Spleen (tissue), 11 donors: ENCODE measurements at regions not wholly inside any gene's neighbourhood (a gene's known extent, or its start where the extent isn't known, plus 50 kb on each side); places are given as distances from the start of the nearest gene placed in this dataset.

Source experiments
- DNase-seq: peaks from one replicate; pipeline ENCODE4 v3.0.0-alpha.2; 2020
- H3K27ac ChIP-seq, 8 donors: fragments of 200-600 bp; sonication (generic) in 7 of 8; 1 replicate in 4 of 8; 2 replicates in 4 of 8; pipeline versions ENCODE4 v1.5.0 to v1.8.0; 2016 to 2021; ENCODE audit warnings: inconsistent platforms in 4 of 8, mild to moderate bottlenecking in 4 of 8, moderate library complexity in 1 of 8
- H3K27me3 ChIP-seq, 7 donors: fragments of 200-600 bp; sonication (generic) in 6 of 7; replicated peaks in 1 of 7; 1 replicate in 4 of 7; 2 replicates in 3 of 7; pipeline versions ENCODE4 v1.5.0 to v1.8.0; 2016 to 2021; ENCODE audit warnings: inconsistent platforms in 3 of 7, mild to moderate bottlenecking in 1 of 7
- H3K36me3 ChIP-seq, 6 donors: fragments of 200-600 bp; sonication (generic) in 5 of 6; 1 replicate in 4 of 6; 2 replicates in 2 of 6; pipeline versions ENCODE4 v1.5.0 to v1.8.0; 2016 to 2021; ENCODE audit warnings: inconsistent platforms in 2 of 6
- H3K4me1 ChIP-seq, 6 donors: fragments of 200-600 bp; sonication (generic) in 5 of 6; 1 replicate in 3 of 6; 2 replicates in 3 of 6; pipeline versions ENCODE4 v1.5.0 to v1.8.0; 2016 to 2021; ENCODE audit warnings: inconsistent platforms in 3 of 6
- H3K4me3 ChIP-seq, 8 donors: fragments of 200-600 bp; sonication (generic) in 7 of 8; 1 replicate in 4 of 8; 2 replicates in 4 of 8; pipeline versions ENCODE4 v1.5.0 to v1.8.0; 2016 to 2021; ENCODE audit warnings: inconsistent platforms in 4 of 8, mild to moderate bottlenecking in 4 of 8, moderate library complexity in 2 of 8
- H3K9me3 ChIP-seq, 8 donors: fragments of 200-600 bp; sonication (generic) in 7 of 8; 1 replicate in 4 of 8; 2 replicates in 4 of 8; pipeline versions ENCODE4 v1.5.0 to v1.8.0; 2016 to 2021; ENCODE audit warnings: inconsistent platforms in 4 of 8
- POLR2A ChIP-seq, 3 donors: fragments of 450-650 bp; IDR thresholded peaks; one replicate each; pipeline ENCODE4 v1.5.1; 2017; ENCODE audit warnings: antibody characterized with exemption in 3 of 3, mild to moderate bottlenecking in 1 of 3
- POLR2AphosphoS5 ChIP-seq, 3 donors: sonication (generic); formaldehyde crosslinking; IDR thresholded peaks; one replicate each; pipeline ENCODE4 v1.5.1; 2017; ENCODE audit warnings: antibody characterized with exemption in 3 of 3
- WGBS, 5 donors: extraction: QIAGEN DNeasy Blood & Tissue Kit in 3 of 5; methylation state at CpG; one replicate each; pipeline versions ENCODE4 v1.1.5 to v1.1.7; 2013 to 2018; 5-methylcytosine and 5-hydroxymethylcytosine counted together
- intact Hi-C: fragments of 100-400 bp; cut with DNase I; formaldehyde crosslinking; loops from one replicate; pipeline ENCODE4 v1.15.0; 2023; ENCODE audit warnings: low total_unique reads
- TF ChIP-seq, protein P1 (sequence below), 11 experiments: fragments of 200-600 bp in 7 of 11; fragments of 450-650 bp in 4 of 11; sonication (generic) in 4 of 11; IDR thresholded peaks in 8 of 11; conservative IDR thresholded peaks in 3 of 11; 1 replicate in 7 of 11; 2 replicates in 4 of 11; pipeline versions ENCODE4 v1.4.0 to v1.8.0; 2016 to 2021; ENCODE audit warnings: antibody characterized with exemption in 11 of 11, inconsistent platforms in 4 of 11, mild to moderate bottlenecking in 1 of 11
- donor health status: healthy with polysubstance abuse.
- donor health status: DM: no; HTN: no; CAD: no; lungs with moderate emphysema.
- donor health status: DM: no; HTN: no; CAD: no.
- donor health status: Bipolar disorder and iron deficiency.
- donor health status: healthy.
- donor health status: DM: no; HTN: no; CAD: no.
- donor health status: DM: yes; HTN: yes; CAD: no.

DNA sequence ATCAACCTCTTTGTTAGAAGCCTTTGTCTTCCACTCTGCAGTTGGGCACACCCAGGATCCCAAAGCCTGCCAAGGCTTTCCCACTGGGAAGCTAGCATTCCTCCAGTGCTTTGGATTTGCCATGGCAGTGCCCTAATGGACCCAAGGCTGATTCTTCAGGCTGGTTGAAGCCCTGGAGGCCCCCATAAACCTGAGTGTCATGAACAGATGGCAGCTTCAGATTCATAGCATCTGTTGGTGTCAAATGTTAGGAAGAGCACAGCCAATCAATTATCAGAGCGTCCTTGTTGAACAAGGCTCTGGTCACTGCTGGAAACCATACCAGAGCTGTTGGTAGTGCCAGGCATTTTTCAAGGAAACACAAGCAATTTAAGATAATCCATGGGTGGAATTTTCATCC lies 241.1 kb upstream of the KLF4 start:
- DNase-seq = no peak
- Histone ChIP-seq H3K36me3 (no peaks in the 10 kb centered on the region), H3K4me3 (no peak overlapping the region), H3K9me3 (no peaks in the 10 kb centered on the region), H3K27ac (no peak overlapping the region), H3K27me3 (no peaks in the 10 kb centered on the region), H3K4me1 (peaks cover 6 to 30% (median 10%) of the 10 kb centered on the region in 6 donors)
- 92 to 100% (median 95%) methylated on average over 1 of the region's 1 CpG for WGBS, 5 donors
- TF ChIP-seq POLR2A (IDR thresholded peaks at IDR 0.05) = no peak
- TF ChIP-seq, protein P1, sequence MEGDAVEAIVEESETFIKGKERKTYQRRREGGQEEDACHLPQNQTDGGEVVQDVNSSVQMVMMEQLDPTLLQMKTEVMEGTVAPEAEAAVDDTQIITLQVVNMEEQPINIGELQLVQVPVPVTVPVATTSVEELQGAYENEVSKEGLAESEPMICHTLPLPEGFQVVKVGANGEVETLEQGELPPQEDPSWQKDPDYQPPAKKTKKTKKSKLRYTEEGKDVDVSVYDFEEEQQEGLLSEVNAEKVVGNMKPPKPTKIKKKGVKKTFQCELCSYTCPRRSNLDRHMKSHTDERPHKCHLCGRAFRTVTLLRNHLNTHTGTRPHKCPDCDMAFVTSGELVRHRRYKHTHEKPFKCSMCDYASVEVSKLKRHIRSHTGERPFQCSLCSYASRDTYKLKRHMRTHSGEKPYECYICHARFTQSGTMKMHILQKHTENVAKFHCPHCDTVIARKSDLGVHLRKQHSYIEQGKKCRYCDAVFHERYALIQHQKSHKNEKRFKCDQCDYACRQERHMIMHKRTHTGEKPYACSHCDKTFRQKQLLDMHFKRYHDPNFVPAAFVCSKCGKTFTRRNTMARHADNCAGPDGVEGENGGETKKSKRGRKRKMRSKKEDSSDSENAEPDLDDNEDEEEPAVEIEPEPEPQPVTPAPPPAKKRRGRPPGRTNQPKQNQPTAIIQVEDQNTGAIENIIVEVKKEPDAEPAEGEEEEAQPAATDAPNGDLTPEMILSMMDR (IDR thresholded peaks at IDR 0.05 in 8 of 11, conservative IDR thresholded peaks at IDR 0.05 in 3 of 11) = no peak
- intact Hi-C loops = no loop called here

DNA sequence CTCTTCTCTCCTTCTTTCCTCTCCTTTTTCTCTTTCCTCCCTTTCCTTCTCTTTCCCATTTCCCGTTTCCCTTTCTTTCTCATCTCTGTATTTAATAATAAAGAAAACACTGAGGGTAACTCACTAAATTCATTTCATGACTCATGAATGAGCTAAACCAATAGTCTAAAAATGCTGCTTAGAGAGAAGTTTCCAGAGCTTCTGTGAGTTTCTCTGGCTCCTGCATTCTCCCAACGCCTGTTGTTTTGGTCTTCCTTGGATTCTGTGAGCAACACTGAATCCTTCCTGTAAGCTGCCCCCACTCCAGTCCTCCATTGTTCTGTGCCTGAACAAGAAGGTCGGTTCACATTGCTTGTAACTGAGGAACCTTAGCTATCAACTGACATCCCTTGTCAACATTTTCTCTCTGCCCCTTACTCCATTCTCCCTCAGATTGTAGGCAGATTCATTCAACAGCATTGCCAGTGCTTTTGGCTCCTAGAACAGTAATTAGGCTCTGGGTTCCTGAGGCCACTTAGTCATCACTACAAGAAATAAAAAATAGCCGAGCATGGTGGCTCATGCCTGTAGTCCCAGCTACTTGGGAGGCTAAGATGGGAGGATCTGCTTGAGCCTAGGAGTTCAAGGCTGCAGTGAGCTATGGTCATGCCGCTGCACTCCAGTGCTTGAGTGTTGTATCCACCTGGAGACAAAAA lies 237.7 kb upstream of the KLF4 start:
- TF ChIP-seq, protein P1 (IDR thresholded peaks at IDR 0.05 in 8 of 11, conservative IDR thresholded peaks at IDR 0.05 in 3 of 11) = no peak
- TF ChIP-seq POLR2AphosphoS5 (IDR thresholded peaks at IDR 0.05) = no peak
- TF ChIP-seq POLR2A (IDR thresholded peaks at IDR 0.05) = no peak
- peaks cover 0 to 2% (median 0%) of the 10 kb centered on the region in 6 donors for H3K4me1 ChIP-seq
- H3K9me3 ChIP-seq = no peaks in the 10 kb centered on the region
- 71 to 89% (median 82%) methylated on average over 5 of the region's 5 CpGs for WGBS, 5 donors
- no peak overlapping the region for H3K4me3 ChIP-seq
- no peaks in the 10 kb centered on the region for H3K27me3 ChIP-seq
- no peak overlapping the region for H3K27ac ChIP-seq
- no peaks in the 10 kb centered on the region for H3K36me3 ChIP-seq
- no peak for DNase-seq
- intact Hi-C loops = no loop called here

DNA sequence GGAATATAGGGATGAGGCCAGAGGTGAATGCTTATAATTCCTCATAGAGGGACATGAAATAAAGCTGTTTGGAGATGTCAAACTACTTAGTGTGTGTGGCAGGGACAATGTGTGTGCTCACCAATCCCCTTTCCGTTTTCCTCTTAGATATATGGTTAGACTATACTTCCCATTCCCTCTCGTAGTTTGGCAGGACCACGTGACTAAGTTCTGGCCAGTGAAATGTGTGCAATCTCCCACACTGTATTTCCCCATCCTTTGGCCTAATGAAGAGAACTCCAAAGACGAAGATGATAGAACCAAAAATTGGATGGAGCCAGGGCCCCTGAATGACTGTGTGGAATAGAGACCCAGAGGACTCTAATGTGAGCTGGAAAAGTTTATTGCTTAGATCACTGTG lies 233.4 kb upstream of the KLF4 start:
- DNase-seq = no peak
- TF ChIP-seq, protein P1 (IDR thresholded peaks at IDR 0.05 in 8 of 11, conservative IDR thresholded peaks at IDR 0.05 in 3 of 11) = no peak
- no peak overlapping the region for H3K4me3 ChIP-seq

DNA sequence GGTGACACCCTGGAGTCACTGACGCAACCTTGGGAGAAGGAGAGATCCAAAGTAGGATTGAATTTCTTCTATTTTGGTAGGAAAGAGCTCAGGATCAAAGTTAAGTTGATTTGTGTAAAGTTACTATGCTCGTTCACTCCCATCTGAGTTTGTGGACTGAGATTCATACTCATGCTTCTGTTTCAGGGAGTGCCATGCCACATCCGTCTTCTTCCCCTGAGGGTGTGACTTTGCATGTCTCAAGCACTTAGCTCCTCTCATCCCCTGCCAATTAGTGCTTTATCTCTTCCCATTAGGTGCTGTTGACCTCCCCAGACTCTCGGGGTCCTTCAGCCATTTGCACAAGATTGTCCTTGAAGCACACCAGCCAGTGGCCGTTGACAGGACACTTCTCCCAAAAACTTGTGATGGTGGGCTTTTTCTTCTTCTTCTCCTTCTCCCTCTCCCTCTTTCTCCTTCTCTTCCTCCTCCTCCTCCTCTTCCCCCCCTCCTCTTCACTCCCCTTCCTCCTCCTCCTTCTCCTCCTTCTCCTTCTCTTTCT lies 232.2 kb upstream of the KLF4 start:
- H3K27me3 ChIP-seq = peaks cover 0 to 4% (median 0%) of the 10 kb centered on the region in 7 donors
- WGBS, 5 donors = 50 to 71% (median 59%) methylated on average over 5 of the region's 5 CpGs
- no peaks in the 10 kb centered on the region for H3K4me1 ChIP-seq
- H3K4me3 ChIP-seq = no peak overlapping the region
- no peaks in the 10 kb centered on the region for H3K9me3 ChIP-seq
- no peaks in the 10 kb centered on the region for H3K36me3 ChIP-seq
- H3K27ac ChIP-seq = no peak overlapping the region
- intact Hi-C loops = no loop called here
- no peak for DNase-seq
- TF ChIP-seq POLR2AphosphoS5 (IDR thresholded peaks at IDR 0.05) (no peak), POLR2A (IDR thresholded peaks at IDR 0.05) (no peak)
- TF ChIP-seq, protein P1 (IDR thresholded peaks at IDR 0.05 in 8 of 11, conservative IDR thresholded peaks at IDR 0.05 in 3 of 11) = no peak

More for the DNA sequence above, 233.4 kb upstream of the KLF4 start:
- Histone ChIP-seq H3K9me3 (no peaks in the 10 kb centered on the region), H3K27me3 (peaks cover 0 to 4% (median 0%) of the 10 kb centered on the region in 7 donors), H3K36me3 (no peaks in the 10 kb centered on the region), H3K4me1 (no peaks in the 10 kb centered on the region), H3K27ac (no peak overlapping the region)
- intact Hi-C loops = no loop called here
- WGBS, 5 donors = 60 to 90% (median 76%) methylated on average over 4 of the region's 4 CpGs
